ENCODE measurements at regions not wholly inside any gene's neighbourhood (a gene's known extent, or its start where the extent isn't known, plus 50 kb on each side); places are given as distances from the start of the nearest gene placed in this dataset.

DNA sequence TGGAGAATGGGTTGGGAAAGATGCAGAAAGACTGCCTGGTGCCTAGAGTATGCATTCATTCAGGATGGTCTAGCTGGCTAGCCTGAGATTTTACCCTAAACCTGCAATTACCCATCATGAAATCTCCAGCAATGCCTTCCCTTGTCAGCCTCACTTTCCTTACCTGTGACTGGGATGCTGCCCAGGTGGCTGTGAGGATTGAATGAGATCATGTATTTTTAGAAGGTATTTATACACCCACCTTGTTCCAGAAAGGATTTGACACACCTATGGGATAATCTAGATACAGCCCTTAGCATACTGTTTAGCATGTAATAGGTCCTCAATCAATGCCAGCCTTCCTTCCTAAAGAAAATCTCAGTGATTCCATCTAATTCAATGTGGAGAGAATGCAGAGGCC is 561.4 kb downstream of the CDK5RAP2 start:
- intact Hi-C loops (cut with micrococcal nuclease): no loop called here
- no peaks in the 10 kb centered on the region for H3K4me1 Mint-ChIP-seq

GRCh38 chr9:120018037-120018436 is 561.9 kb downstream of the CDK5RAP2 start:
- H3K9me3 Mint-ChIP-seq: no peaks in the 10 kb centered on the region
- H3K36me3 Mint-ChIP-seq (ENCODE audit: low read depth): no peaks in the 10 kb centered on the region
- H3K4me3 Mint-ChIP-seq: no peak overlapping the region
- intact Hi-C loops (cut with micrococcal nuclease): no loop called here
- H3K4me1 Mint-ChIP-seq: no peaks in the 10 kb centered on the region
- DNase-seq: no peak
- no peaks in the 10 kb centered on the region for H3K27me3 Mint-ChIP-seq
- H3K27ac Mint-ChIP-seq: no peak overlapping the region

More for the DNA sequence above, 561.4 kb downstream of the CDK5RAP2 start:
- H3K9me3 Mint-ChIP-seq: no peaks in the 10 kb centered on the region
- DNase-seq: no peak
- no peaks in the 10 kb centered on the region for H3K27me3 Mint-ChIP-seq
- H3K36me3 Mint-ChIP-seq (ENCODE audit: low read depth): no peaks in the 10 kb centered on the region
- no peak overlapping the region for H3K27ac Mint-ChIP-seq
- no peak overlapping the region for H3K4me3 Mint-ChIP-seq

- Mint-ChIP-seq H3K27me3 (no peaks in the 10 kb centered on the region), H3K9me3 (no peaks in the 10 kb centered on the region), H3K36me3 (ENCODE audit: low read depth) (no peaks in the 10 kb centered on the region), H3K4me3 (no peak overlapping the region), H3K4me1 (no peaks in the 10 kb centered on the region), H3K27ac (no peak overlapping the region)
- DNase-seq: no peak
- intact Hi-C loops (cut with micrococcal nuclease): no loop called here
Measured at GRCh38 chr9:120016231-120016630, 563.7 kb downstream of the CDK5RAP2 start.

- H3K9me3 Mint-ChIP-seq: no peaks in the 10 kb centered on the region
- no peak for DNase-seq
- H3K27me3 Mint-ChIP-seq: no peaks in the 10 kb centered on the region
- no peak overlapping the region for H3K27ac Mint-ChIP-seq
- no peaks in the 10 kb centered on the region for H3K36me3 Mint-ChIP-seq (ENCODE audit: low read depth)
- H3K4me1 Mint-ChIP-seq: no peaks in the 10 kb centered on the region
- H3K4me3 Mint-ChIP-seq: no peak overlapping the region
- intact Hi-C loops (cut with micrococcal nuclease): no loop called here
Measured at GRCh38 chr9:120014796-120015195, 565.2 kb downstream of the CDK5RAP2 start.

- H3K36me3 Mint-ChIP-seq (ENCODE audit: low read depth): no peaks in the 10 kb centered on the region
- no peaks in the 10 kb centered on the region for H3K9me3 Mint-ChIP-seq
- H3K27ac Mint-ChIP-seq: no peak overlapping the region
- no peaks in the 10 kb centered on the region for H3K27me3 Mint-ChIP-seq
- no peak overlapping the region for H3K4me3 Mint-ChIP-seq
- intact Hi-C loops (cut with micrococcal nuclease): no loop called here
- no peak for DNase-seq
- H3K4me1 Mint-ChIP-seq: no peaks in the 10 kb centered on the region
Measured at GRCh38 chr9:120009856-120010255, 570.1 kb downstream of the CDK5RAP2 start.

DNA sequence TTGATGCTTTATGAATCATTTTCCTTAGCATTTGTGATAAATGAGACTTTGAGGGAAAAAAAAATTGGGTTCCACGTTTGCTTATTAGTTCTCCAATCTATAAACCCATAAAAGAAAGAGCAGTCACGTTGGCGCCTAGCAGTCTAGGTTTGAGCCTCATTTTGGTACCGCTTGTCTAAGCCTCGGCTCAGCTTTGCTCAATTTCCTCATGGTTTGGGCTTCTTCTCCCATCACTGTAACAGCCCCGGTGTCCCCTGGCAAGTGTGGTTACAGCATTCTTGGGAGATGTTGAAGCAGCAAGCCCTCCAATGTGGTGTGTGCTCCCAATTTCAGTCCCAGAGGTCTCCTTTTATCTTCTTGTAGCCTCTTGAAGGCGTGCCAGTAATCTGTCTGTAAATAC is 578.4 kb downstream of the CDK5RAP2 start:
- no peak for DNase-seq
- Mint-ChIP-seq H3K4me3 (no peak overlapping the region), H3K9me3 (no peaks in the 10 kb centered on the region), H3K27ac (no peak overlapping the region), H3K36me3 (ENCODE audit: low read depth) (no peaks in the 10 kb centered on the region), H3K4me1 (no peaks in the 10 kb centered on the region), H3K27me3 (no peaks in the 10 kb centered on the region)
- intact Hi-C loops (cut with micrococcal nuclease): no loop called here

DNA sequence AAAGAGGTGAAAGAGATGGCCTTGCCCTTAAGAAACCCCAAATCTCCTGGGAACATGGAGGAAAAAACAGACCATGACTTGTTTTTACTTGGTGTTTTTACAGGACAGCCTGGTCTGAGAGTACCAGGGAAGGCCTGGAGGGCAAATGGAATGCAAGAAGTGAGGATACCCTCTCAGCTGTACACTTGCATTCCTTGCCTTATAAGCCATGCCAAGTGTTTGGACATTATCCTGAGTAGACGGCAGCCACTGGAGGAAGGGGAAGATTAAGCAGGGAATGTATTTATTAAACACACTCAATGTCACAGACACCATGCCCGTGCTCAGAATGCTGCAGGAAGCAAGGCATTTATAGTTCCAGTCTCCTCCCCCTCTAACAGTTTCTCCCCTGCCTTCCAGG is 581.4 kb downstream of the CDK5RAP2 start:
- DNase-seq: no peak
- Mint-ChIP-seq H3K27ac (no peak overlapping the region), H3K9me3 (no peaks in the 10 kb centered on the region), H3K27me3 (no peaks in the 10 kb centered on the region), H3K4me1 (no peaks in the 10 kb centered on the region), H3K36me3 (ENCODE audit: low read depth) (no peaks in the 10 kb centered on the region), H3K4me3 (no peak overlapping the region)
- intact Hi-C loops (cut with micrococcal nuclease): no loop called here

- H3K9me3 Mint-ChIP-seq: no peaks in the 10 kb centered on the region
- H3K27ac Mint-ChIP-seq: no peak overlapping the region
- H3K4me1 Mint-ChIP-seq: no peaks in the 10 kb centered on the region
- intact Hi-C loops (cut with micrococcal nuclease): no loop called here
- no peak overlapping the region for H3K4me3 Mint-ChIP-seq
- H3K36me3 Mint-ChIP-seq (ENCODE audit: low read depth): no peaks in the 10 kb centered on the region
- no peaks in the 10 kb centered on the region for H3K27me3 Mint-ChIP-seq
- DNase-seq: no peak
Measured at GRCh38 chr9:119991797-119992196, 588.2 kb downstream of the CDK5RAP2 start.

GRCh38 chr9:119986713-119987112 is 593.3 kb downstream of the CDK5RAP2 start:
- no peak overlapping the region for H3K4me3 Mint-ChIP-seq

GRCh38 chr9:119986205-119986604 is 593.8 kb downstream of the CDK5RAP2 start:
- H3K4me1 Mint-ChIP-seq: no peaks in the 10 kb centered on the region
- H3K4me3 Mint-ChIP-seq: no peak overlapping the region
- intact Hi-C loops (cut with micrococcal nuclease): no loop called here
- no peaks in the 10 kb centered on the region for H3K9me3 Mint-ChIP-seq
- no peaks in the 10 kb centered on the region for H3K36me3 Mint-ChIP-seq (ENCODE audit: low read depth)
- no peak overlapping the region for H3K27ac Mint-ChIP-seq
- no peak for DNase-seq
- no peaks in the 10 kb centered on the region for H3K27me3 Mint-ChIP-seq

More at GRCh38 chr9:119986713-119987112, 593.3 kb downstream of the CDK5RAP2 start:
- H3K27me3 Mint-ChIP-seq: no peaks in the 10 kb centered on the region
- DNase-seq: no peak
- H3K36me3 Mint-ChIP-seq (ENCODE audit: low read depth): no peaks in the 10 kb centered on the region
- H3K9me3 Mint-ChIP-seq: no peaks in the 10 kb centered on the region
- intact Hi-C loops (cut with micrococcal nuclease): no loop called here
- H3K4me1 Mint-ChIP-seq: no peaks in the 10 kb centered on the region
- no peak overlapping the region for H3K27ac Mint-ChIP-seq

GRCh38 chr9:119974026-119974425 is 604.8 kb upstream of the BRINP1 start:
- no peak overlapping the region for H3K4me3 Mint-ChIP-seq
- DNase-seq: no peak
- no peak overlapping the region for H3K27ac Mint-ChIP-seq
- H3K4me1 Mint-ChIP-seq: peaks cover under 1% of the 10 kb centered on the region
- no peaks in the 10 kb centered on the region for H3K9me3 Mint-ChIP-seq
- no peaks in the 10 kb centered on the region for H3K36me3 Mint-ChIP-seq (ENCODE audit: low read depth)
- intact Hi-C loops (cut with micrococcal nuclease): no loop called here
- H3K27me3 Mint-ChIP-seq: peaks cover under 1% of the 10 kb centered on the region

DNA sequence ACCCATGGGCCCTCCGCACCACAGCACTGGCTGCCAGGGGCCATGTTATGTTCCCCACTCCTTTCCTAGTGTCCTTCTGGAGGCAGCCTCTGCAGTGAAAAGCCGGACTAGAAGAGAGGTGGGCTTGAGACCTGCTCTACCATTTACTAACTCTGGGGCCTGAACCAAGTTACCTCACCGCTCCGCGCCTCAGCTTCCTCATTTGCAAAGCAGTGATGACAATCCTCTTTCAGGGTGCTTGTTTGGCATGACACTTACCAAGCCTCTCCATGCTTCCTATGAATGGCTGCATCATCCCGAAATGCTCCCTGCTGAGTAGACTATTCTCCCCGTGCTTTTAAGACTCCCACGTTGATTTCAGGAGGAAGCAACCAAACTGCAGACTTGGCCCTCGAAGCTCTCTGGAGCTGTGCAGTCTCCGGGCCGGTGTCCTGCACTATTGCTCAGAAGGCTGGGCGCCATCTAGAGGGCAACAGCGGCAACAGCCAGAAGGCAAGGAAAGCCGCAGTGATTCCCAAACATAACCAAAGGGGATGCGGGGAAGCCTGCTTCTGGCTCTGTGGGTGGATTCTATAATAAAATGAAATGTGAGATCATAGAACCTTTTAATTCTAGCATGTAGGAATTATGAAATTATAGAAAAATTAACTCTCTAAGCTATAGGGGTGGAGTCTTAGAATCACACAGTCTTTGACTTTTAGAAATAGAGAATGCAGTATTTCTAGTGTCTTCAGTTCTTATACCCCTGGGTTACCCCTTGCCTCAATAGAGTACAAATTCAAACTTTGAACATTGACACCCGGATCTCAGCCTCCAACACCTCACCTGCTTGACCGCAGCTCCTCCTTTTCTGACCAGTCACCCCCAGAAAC is 599.8 kb upstream of the BRINP1 start:
- intact Hi-C loops (cut with micrococcal nuclease): loop anchor here (10.0 kb wide), 1 partner anchor 376 kb away; no protein-coding TSS in a partner anchor
- peak; percentile 84 for DNase-seq

DNA sequence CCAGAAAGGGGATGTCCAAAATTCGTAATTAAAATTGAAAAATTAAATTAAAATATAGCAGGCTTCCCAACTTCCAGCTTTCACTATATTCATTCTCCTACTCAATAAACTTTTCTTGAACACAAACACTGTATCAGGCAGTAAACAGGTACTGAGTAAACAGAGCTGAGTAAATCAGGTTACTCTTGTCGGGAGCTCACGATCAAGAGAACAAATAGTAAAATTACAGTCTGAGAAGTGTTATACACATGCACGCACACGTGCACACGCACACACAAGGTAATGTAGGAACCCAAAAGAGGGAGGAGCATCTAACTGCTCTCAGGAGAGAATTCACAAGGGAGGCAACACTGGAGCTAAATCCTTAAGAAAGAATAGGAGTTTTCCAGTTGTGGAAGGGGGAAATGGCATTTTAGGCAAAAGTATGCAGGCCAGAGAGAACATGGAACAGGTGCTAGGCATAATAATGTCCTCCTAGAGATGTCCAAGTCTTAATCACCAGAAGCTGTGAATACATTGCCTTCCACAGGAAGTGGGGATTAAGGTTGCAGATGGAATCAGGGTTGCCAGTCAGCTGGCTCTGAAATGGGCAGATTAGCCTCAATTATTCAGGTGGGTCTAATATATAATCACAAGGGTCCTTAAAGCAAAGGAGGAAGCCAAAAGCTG is 598.8 kb upstream of the BRINP1 start:
- no peaks in the 10 kb centered on the region for H3K9me3 Mint-ChIP-seq
- intact Hi-C loops (cut with micrococcal nuclease): loop anchor here (10.0 kb wide), 1 partner anchor 377 kb away; no protein-coding TSS in a partner anchor
- peaks cover 2% of the 10 kb centered on the region for H3K4me1 Mint-ChIP-seq
- H3K27ac Mint-ChIP-seq: no peak overlapping the region
- no peaks in the 10 kb centered on the region for H3K36me3 Mint-ChIP-seq (ENCODE audit: low read depth)
- no peak overlapping the region for H3K4me3 Mint-ChIP-seq
- DNase-seq: no peak
- H3K27me3 Mint-ChIP-seq: peaks cover 1% of the 10 kb centered on the region

More for the DNA sequence above, 599.8 kb upstream of the BRINP1 start:
- H3K36me3 Mint-ChIP-seq (ENCODE audit: low read depth): no peaks in the 10 kb centered on the region
- H3K4me1 Mint-ChIP-seq: peaks cover 2% of the 10 kb centered on the region
- H3K27me3 Mint-ChIP-seq: peaks cover 1% of the 10 kb centered on the region
- H3K9me3 Mint-ChIP-seq: no peaks in the 10 kb centered on the region
- no peak overlapping the region for H3K27ac Mint-ChIP-seq
- no peak overlapping the region for H3K4me3 Mint-ChIP-seq

GRCh38 chr9:119963798-119964372 is 594.6 kb upstream of the BRINP1 start:
- Mint-ChIP-seq H3K27ac (no peak overlapping the region), H3K4me1 (no peaks in the 10 kb centered on the region), H3K27me3 (peaks cover 4% of the 10 kb centered on the region), H3K36me3 (ENCODE audit: low read depth) (no peaks in the 10 kb centered on the region), H3K4me3 (no peak overlapping the region), H3K9me3 (no peaks in the 10 kb centered on the region)
- no peak for DNase-seq
- intact Hi-C loops (cut with micrococcal nuclease): loop anchor here (10.0 kb wide), 1 partner anchor 381 kb away; no protein-coding TSS in a partner anchor
